Natural killer cell (primary cell): ENCODE measurements at regions not wholly inside any gene's neighbourhood (a gene's known extent, or its start where the extent isn't known, plus 50 kb on each side); places are given as distances from the start of the nearest gene placed in this dataset.

Experiments
- ATAC-seq, 3 donors: fragments of 150-1000 bp in 2 of 3; fragments of 200-7000 bp in 1 of 3; cut with Tn5 transposase; 1 replicate in 1 of 3; 2 replicates in 2 of 3; pipeline ENCODE4 v1.10.0; 2021; ENCODE audit warnings: mild to moderate bottlenecking in 2 of 3, moderate library complexity in 2 of 3
- DNase-seq, 2 donors: peaks; one replicate each; pipeline versions ENCODE4 v3.0.0 to v3.0.0-alpha.2; 2013 to 2021; ENCODE audit warnings: mixed read lengths in 1 of 2
- H3K27ac ChIP-seq: one replicate; pipeline ENCODE4 v1.5.1; 2013; ENCODE audit warnings: mild to moderate bottlenecking, low read length
- H3K27me3 ChIP-seq: one replicate; pipeline ENCODE4 v1.6.1; 2013; ENCODE audit warnings: low read length; ENCODE audit not compliant: control insufficient read depth, insufficient read depth
- H3K36me3 ChIP-seq: one replicate; pipeline ENCODE4 v1.6.1; 2013; ENCODE audit warnings: low read length; ENCODE audit not compliant: control insufficient read depth, insufficient read depth
- H3K4me1 ChIP-seq: one replicate; pipeline ENCODE4 v1.6.1; 2013; ENCODE audit warnings: low read length; ENCODE audit not compliant: control insufficient read depth, insufficient read depth
- H3K4me3 ChIP-seq: one replicate; pipeline ENCODE4 v1.5.1; 2013; ENCODE audit warnings: low read length
- H3K9me3 ChIP-seq: one replicate; pipeline ENCODE4 v1.6.1; 2013; ENCODE audit warnings: low read length; ENCODE audit not compliant: control insufficient read depth, insufficient read depth
- H3K27ac Mint-ChIP-seq, 2 donors: one replicate each; pipeline ENCODE4 v1.8.0; 2022; ENCODE audit warnings: mild to moderate bottlenecking in 2 of 2, mixed read lengths in 2 of 2, moderate library complexity in 1 of 2
- H3K27me3 Mint-ChIP-seq, 2 donors: one replicate each; pipeline ENCODE4 v1.8.0; 2022; ENCODE audit warnings: low read depth in 2 of 2, mixed read lengths in 2 of 2
- H3K36me3 Mint-ChIP-seq: one replicate; pipeline ENCODE4 v1.8.0; 2022; ENCODE audit warnings: mixed read lengths
- H3K4me1 Mint-ChIP-seq, 2 donors: one replicate each; pipeline ENCODE4 v1.8.0; 2022; ENCODE audit warnings: mixed read lengths in 2 of 2
- H3K4me3 Mint-ChIP-seq: one replicate; pipeline ENCODE4 v1.8.0; 2022; ENCODE audit warnings: mild to moderate bottlenecking, moderate library complexity, mixed read lengths
- H3K9me3 Mint-ChIP-seq, 2 donors: one replicate each; pipeline ENCODE4 v1.8.0; 2022; ENCODE audit warnings: mixed read lengths in 2 of 2
- CTCF ChIP-seq: fragments of 200-600 bp; IDR thresholded peaks from one replicate; pipeline ENCODE4 v1.8.0; 2022; ENCODE audit warnings: antibody characterized with exemption
- WGBS: methylation state at CpG from one replicate; pipeline ENCODE4 v1.1.7; 2013; ENCODE audit warnings: missing lambda C conversion rate; ENCODE audit not compliant: insufficient coverage; 5-methylcytosine and 5-hydroxymethylcytosine counted together
- intact Hi-C: fragments of 100-400 bp; cut with micrococcal nuclease; formaldehyde crosslinking; loops from one replicate; pipeline ENCODE4 v1.14.2; 2022

DNA sequence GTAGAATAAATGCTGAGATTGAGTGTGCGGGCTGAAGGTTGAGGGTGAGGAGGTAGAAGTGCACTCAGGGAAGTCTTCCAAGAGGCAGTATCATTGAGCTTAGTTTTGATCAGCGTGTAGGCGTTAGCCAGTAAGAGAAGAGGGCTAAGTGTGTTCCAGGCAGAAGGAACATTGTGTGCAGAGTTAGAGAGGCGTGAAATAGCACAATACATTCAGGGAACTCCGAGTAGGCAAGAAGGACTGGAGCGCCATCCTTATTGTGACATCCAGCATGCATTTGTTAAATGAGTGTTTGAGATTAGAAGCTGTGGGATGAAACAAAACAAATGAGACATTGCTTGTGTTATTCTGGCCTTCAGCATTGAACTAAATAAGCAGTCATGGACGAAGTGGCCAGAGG, 140.9 kb upstream of the MKLN1 start:
- Histone ChIP-seq H3K36me3 (no peaks in the 10 kb centered on the region), H3K9me3 (no peaks in the 10 kb centered on the region), H3K27me3 (no peaks in the 10 kb centered on the region), H3K27ac (no peak overlapping the region), H3K4me3 (no peak overlapping the region), H3K4me1 (peaks cover 13% of the 10 kb centered on the region)
- intact Hi-C loops, result no loop called here
- no peaks in the 10 kb centered on the region for H3K36me3 Mint-ChIP-seq
- ATAC-seq (no peak), DNase-seq (no peak)
- H3K4me3 Mint-ChIP-seq, result no peak overlapping the region
- H3K27ac Mint-ChIP-seq, result peak overlapping the region in 1 of 2 donors; percentile 41
- TF ChIP-seq CTCF, result no peak
- H3K4me1 Mint-ChIP-seq, result peaks cover 30 to 34% of the 10 kb centered on the region in 2 donors
- WGBS, result 95% methylated on average over 7 of the region's 7 CpGs
- H3K27me3 Mint-ChIP-seq, result no peaks in the 10 kb centered on the region
- H3K9me3 Mint-ChIP-seq, result no peaks in the 10 kb centered on the region

GRCh38 chr7:131188367-131189339, 139.0 kb upstream of the MKLN1 start:
- ATAC-seq, result peak; percentile 88 to 97 (median 96)
- H3K27ac Mint-ChIP-seq, result peak overlapping the region; percentile 87 to 96
- Histone ChIP-seq H3K9me3 (no peaks in the 10 kb centered on the region), H3K4me1 (peaks cover 12% of the 10 kb centered on the region), H3K27ac (peak overlapping the region; percentile 67), H3K4me3 (no peak overlapping the region), H3K36me3 (no peaks in the 10 kb centered on the region), H3K27me3 (no peaks in the 10 kb centered on the region)
- WGBS, result 46% methylated on average over 7 of the region's 8 CpGs
- no peaks in the 10 kb centered on the region for H3K27me3 Mint-ChIP-seq
- H3K9me3 Mint-ChIP-seq, result no peaks in the 10 kb centered on the region
- no peak for TF ChIP-seq CTCF
- H3K4me3 Mint-ChIP-seq, result peak overlapping the region; percentile 57
- intact Hi-C loops, result loop anchor here (1.0 to 2.0 kb wide), 3 partner anchors 50 to 138 kb away; partner anchors contain the start of gene MKLN1
- H3K4me1 Mint-ChIP-seq, result peaks cover 27 to 28% of the 10 kb centered on the region in 2 donors
- peak; percentile 37 to 88 for DNase-seq
- H3K36me3 Mint-ChIP-seq, result no peaks in the 10 kb centered on the region

- ATAC-seq (no peak), DNase-seq (no peak)
- Mint-ChIP-seq H3K36me3 (no peaks in the 10 kb centered on the region), H3K27ac (peak overlapping the region; percentile 87 to 96), H3K4me1 (peaks cover 20% of the 10 kb centered on the region in 2 donors), H3K9me3 (no peaks in the 10 kb centered on the region), H3K27me3 (no peaks in the 10 kb centered on the region), H3K4me3 (no peak overlapping the region)
- H3K9me3 ChIP-seq, result no peaks in the 10 kb centered on the region
- peaks cover 7% of the 10 kb centered on the region for H3K4me1 ChIP-seq
- 72% methylated on average over 2 of the region's 5 CpGs for WGBS
- H3K4me3 ChIP-seq, result no peak overlapping the region
- no peak for TF ChIP-seq CTCF
- no peaks in the 10 kb centered on the region for H3K36me3 ChIP-seq
- intact Hi-C loops, result loop anchor here (2.0 kb wide), 1 partner anchor 137 kb away; the partner anchor contains the start of gene MKLN1
- H3K27ac ChIP-seq, result peak overlapping the region; percentile 67
- no peaks in the 10 kb centered on the region for H3K27me3 ChIP-seq
These were observed 138.2 kb upstream of the MKLN1 start for GRCh38 chr7:131189488-131189887.
